GM12878 (cell line): ENCODE measurements at regions not wholly inside any gene's neighbourhood (a gene's known extent, or its start where the extent isn't known, plus 50 kb on each side); places are given as distances from the start of the nearest gene placed in this dataset.

ENCODE experiments used
- ATAC-seq: fragments of 200-7000 bp; cut with Tn5 transposase; 3 replicates; pipeline ENCODE4 v1.9.1; 2020; ENCODE audit warnings: mild to moderate bottlenecking, moderate library complexity
- BruUV-seq: library from RNA; stranded (reverse); fragments of 400-500 nt; replicated peaks from 2 replicates; lab custom pipeline; 2021; lab: Mats Ljungman, UMichigan
- CTCF ChIA-PET: fragments of 300-600 bp; sonication (Branson Sonifier 250); formaldehyde crosslinking; extraction: SDS; loops from one replicate; lab custom pipeline; 2021; ENCODE audit warnings: inconsistent platforms; lab: Yijun Ruan, JAX
- POLR2A ChIA-PET: fragments of 350-600 bp; formaldehyde crosslinking; extraction: SDS; loops from one replicate; lab custom pipeline; 2021; ENCODE audit warnings: inconsistent platforms; lab: Charles Lee
- RAD21 ChIA-PET: fragments of 300-600 bp; sonication (Branson Sonifier 250); formaldehyde crosslinking; loops from one replicate; lab custom pipeline; 2023; ENCODE audit warnings: antibody characterized with exemption; ENCODE audit not compliant: unreplicated experiment; lab: Charles Lee
- SMC1A ChIA-PET: fragments of 300-600 bp; sonication (Branson Sonifier 250); formaldehyde crosslinking; loops from one replicate; lab custom pipeline; 2023; ENCODE audit not compliant: unreplicated experiment, uncharacterized antibody; lab: Charles Lee
- DNase-seq: peaks from one replicate; pipeline ENCODE4 v3.0.0-alpha.2; 2011; ENCODE audit warnings: low read depth, low spot score
- FAIRE-seq: peaks from 3 replicates; lab custom pipeline; 2011; peaks lifted over from hg19 to GRCh38; lab: Jason Lieb, UNC
- H2AFZ ChIP-seq: 2 replicates; pipeline ENCODE4 v1.6.0; 2011; ENCODE audit warnings: low read depth, low read length, control low read depth; ENCODE audit not compliant: control insufficient read depth
- H3K27ac ChIP-seq: 2 replicates; pipeline ENCODE4 v1.5.1; 2011; ENCODE audit warnings: control low read depth; ENCODE audit not compliant: control insufficient read depth, insufficient read depth
- H3K27me3 ChIP-seq, 2 experiments: replicated peaks in 1 of 2; 2 replicates each; pipeline versions ENCODE4 v1.6.0 to v1.6.1; 2011; ENCODE audit warnings: low read length in 1 of 2; ENCODE audit not compliant: control insufficient read depth in 2 of 2, insufficient read depth in 2 of 2
- H3K36me3 ChIP-seq, 2 experiments: 2 replicates each; pipeline ENCODE4 v1.5.1; 2011; ENCODE audit warnings: low read length in 1 of 2; ENCODE audit not compliant: control insufficient read depth in 2 of 2, insufficient read depth in 2 of 2
- H3K4me1 ChIP-seq: 2 replicates; pipeline ENCODE4 v1.6.1; 2011; ENCODE audit warnings: mild to moderate bottlenecking, low read length, moderate library complexity, mixed read lengths; ENCODE audit not compliant: control insufficient read depth, insufficient read depth
- H3K4me2 ChIP-seq: 2 replicates; pipeline ENCODE4 v1.6.0; 2011; ENCODE audit warnings: control low read depth; ENCODE audit not compliant: control insufficient read depth, insufficient read depth
- H3K4me3 ChIP-seq: fragments of 200-600 bp; sonication (generic); 2 replicates; pipeline ENCODE4 v1.5.1; 2016
- H3K79me2 ChIP-seq: 2 replicates; pipeline ENCODE4 v1.6.0; 2011; ENCODE audit warnings: low read length; ENCODE audit not compliant: control insufficient read depth, insufficient read depth
- H3K9ac ChIP-seq: 2 replicates; pipeline ENCODE4 v1.8.0; 2011; ENCODE audit warnings: low read length, control low read depth, mixed read lengths; ENCODE audit not compliant: control insufficient read depth, insufficient read depth
- H3K9me3 ChIP-seq: replicated peaks from 3 replicates; pipeline ENCODE4 v1.5.1; 2011; ENCODE audit warnings: mild to moderate bottlenecking, low read length; ENCODE audit not compliant: control insufficient read depth, insufficient read depth
- H4K20me1 ChIP-seq: 2 replicates; pipeline ENCODE4 v1.6.0; 2011; ENCODE audit not compliant: control insufficient read depth, insufficient read depth
- BHLHE40 ChIP-seq, 2 experiments: fragments of 450-650 bp in 1 of 2; IDR thresholded peaks; 2 replicates each; pipeline ENCODE4 v1.6.1; 2011 to 2017; ENCODE audit warnings: low read depth in 2 of 2, borderline replicate concordance in 1 of 2, improper control_type of control experiment in 1 of 2, low read length in 1 of 2, mild to moderate bottlenecking in 1 of 2
- CHD2 ChIP-seq: IDR thresholded peaks from 2 replicates; pipeline ENCODE4 v1.6.1; 2011; ENCODE audit warnings: low read depth, low read length, improper control_type of control experiment, borderline replicate concordance
- CREB1 ChIP-seq: IDR thresholded peaks from 2 replicates; pipeline ENCODE4 v1.6.1; 2012; ENCODE audit warnings: low read depth, mild to moderate bottlenecking, inconsistent platforms
- ELK1 ChIP-seq: IDR thresholded peaks from 2 replicates; pipeline ENCODE4 v1.6.1; 2012; ENCODE audit warnings: low read depth, low read length, improper control_type of control experiment
- EP300 ChIP-seq, 2 experiments: fragments of 150-350 bp in 1 of 2; IDR thresholded peaks; 2 replicates each; pipeline ENCODE4 v1.6.1; 2011 to 2012; ENCODE audit warnings: low read depth in 2 of 2, low read length in 2 of 2, borderline replicate concordance in 1 of 2, improper control_type of control experiment in 1 of 2, inconsistent platforms in 1 of 2; ENCODE audit not compliant: control insufficient read depth in 1 of 2
- HDGF ChIP-seq: fragments of 450-650 bp; IDR thresholded peaks from 2 replicates; pipeline ENCODE4 v1.6.1; 2016; ENCODE audit warnings: antibody characterized with exemption
- IRF4 ChIP-seq: IDR thresholded peaks from 2 replicates; pipeline ENCODE4 v1.6.1; 2011; ENCODE audit warnings: low read depth, low read length
- JUND ChIP-seq: IDR thresholded peaks from 2 replicates; pipeline ENCODE4 v1.6.1; 2012; ENCODE audit warnings: low read depth, mild to moderate bottlenecking, low read length, improper control_type of control experiment, moderate library complexity
- KLF5 ChIP-seq: fragments of 450-650 bp; IDR thresholded peaks from 2 replicates; pipeline ENCODE4 v1.6.1; 2014; ENCODE audit warnings: mild to moderate bottlenecking; ENCODE audit not compliant: partially characterized antibody
- LARP7 ChIP-seq: fragments of 450-650 bp; IDR thresholded peaks from 2 replicates; pipeline ENCODE4 v1.6.1; 2017; ENCODE audit warnings: mild to moderate bottlenecking
- NR2C2 ChIP-seq: IDR thresholded peaks from 2 replicates; pipeline ENCODE4 v1.6.1; 2011; ENCODE audit warnings: borderline replicate concordance, low read depth; ENCODE audit not compliant: control insufficient read depth, insufficient read length
- PAX8 ChIP-seq: fragments of 450-650 bp; IDR thresholded peaks from 2 replicates; pipeline ENCODE4 v1.6.1; 2017; ENCODE audit warnings: mild to moderate bottlenecking, moderate library complexity
- POLR2AphosphoS5 ChIP-seq: IDR thresholded peaks from 2 replicates; pipeline ENCODE4 v1.6.1; 2011; ENCODE audit warnings: mild to moderate bottlenecking, low read length, inconsistent platforms
- RAD21 ChIP-seq: IDR thresholded peaks from 2 replicates; pipeline ENCODE4 v1.6.1; 2011; ENCODE audit warnings: mild to moderate bottlenecking, low read depth, low read length, moderate library complexity; ENCODE audit not compliant: insufficient read depth
- SKIL ChIP-seq: fragments of 450-650 bp; IDR thresholded peaks from 2 replicates; pipeline ENCODE4 v1.6.1; 2017; ENCODE audit warnings: mild to moderate bottlenecking, low read depth, inconsistent platforms; ENCODE audit not compliant: poor library complexity, severe bottlenecking
- SP1 ChIP-seq: IDR thresholded peaks from one replicate; pipeline ENCODE4 v1.6.1; 2011; ENCODE audit warnings: low read depth, low read length
- TAF1 ChIP-seq: IDR thresholded peaks from 2 replicates; pipeline ENCODE4 v1.6.1; 2011; ENCODE audit warnings: mild to moderate bottlenecking, low read depth, low read length, borderline replicate concordance
- YBX1 ChIP-seq: fragments of 450-650 bp; IDR thresholded peaks from 2 replicates; pipeline ENCODE4 v1.6.1; 2016; ENCODE audit warnings: antibody characterized with exemption
- ZNF24 ChIP-seq: fragments of 450-650 bp; IDR thresholded peaks from 2 replicates; pipeline ENCODE4 v1.6.1; 2017; ENCODE audit warnings: antibody characterized with exemption, mild to moderate bottlenecking
- ZNF384 ChIP-seq: IDR thresholded peaks from 2 replicates; pipeline ENCODE4 v1.6.1; 2012; ENCODE audit warnings: low read depth, mild to moderate bottlenecking, low read length, improper control_type of control experiment, borderline replicate concordance
- WGBS: methylation state at CpG from one replicate; pipeline ENCODE4 v1.1.6; 2016; ENCODE audit warnings: low lambda C conversion rate; ENCODE audit not compliant: insufficient replicate concordance, insufficient coverage; ENCODE audit errors: missing lambda C conversion rate; 5-methylcytosine and 5-hydroxymethylcytosine counted together
- in situ Hi-C: fragments of 300-500 bp; cut with MboI; formaldehyde crosslinking; loops from 9 replicates; pipeline ENCODE4 v1.14.3; 2018; ENCODE audit warnings: mixed read lengths
- intact Hi-C: fragments of 100-400 bp; cut with micrococcal nuclease; formaldehyde crosslinking; loops from one replicate; pipeline ENCODE4 v1.14.2; 2022; ENCODE audit not compliant: unreplicated experiment
- TF ChIP-seq, protein P1 (sequence below): IDR thresholded peaks from 2 replicates; pipeline ENCODE4 v1.6.1; 2011; ENCODE audit warnings: low read depth, mild to moderate bottlenecking, low read length, moderate library complexity, borderline replicate concordance; ENCODE audit errors: extremely low read depth

- TF ChIP-seq CREB1 = no peak
- TF ChIP-seq HDGF = no peak
- no peak for TF ChIP-seq LARP7
- no peak for TF ChIP-seq RAD21
These were observed 160.0 kb downstream of the EDEM1 start (continued) for GRCh38 chr3:5347486-5347885.

DNA sequence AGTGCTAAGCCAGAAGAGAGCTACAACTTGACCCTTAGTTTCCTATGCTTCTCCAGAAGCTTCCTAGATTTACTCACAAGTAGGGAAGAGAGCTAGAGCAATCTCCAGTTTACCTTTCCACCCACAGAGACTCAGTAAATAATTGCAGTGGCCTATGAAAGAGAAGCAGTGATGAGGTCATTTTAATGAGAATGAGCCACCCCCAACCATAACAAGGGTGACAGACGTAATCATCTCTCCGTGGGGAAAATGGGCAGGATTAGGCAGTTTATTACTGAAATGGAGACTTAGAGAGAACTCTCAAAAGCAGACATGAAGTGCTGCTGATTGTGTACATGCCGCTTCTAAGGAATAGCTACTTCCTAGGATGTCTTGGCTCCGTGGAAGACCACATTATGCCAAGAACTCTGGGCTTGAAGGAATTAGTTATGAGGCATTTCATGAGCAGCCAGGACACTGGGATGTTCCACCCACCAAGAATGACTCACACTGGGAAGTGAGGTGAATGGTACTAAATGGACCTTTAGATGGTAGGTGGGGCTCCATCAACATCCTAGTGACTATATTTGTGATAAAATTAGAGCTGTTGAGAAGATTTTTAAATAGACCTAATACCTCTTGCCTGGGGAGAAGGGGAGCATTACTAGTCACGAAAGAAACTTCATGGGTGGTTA lies 160.9 kb downstream of the EDEM1 start:
- Histone ChIP-seq H3K36me3 (no peaks in the 10 kb centered on the region), H3K27me3 (no peaks in the 10 kb centered on the region), H3K4me2 (no peak overlapping the region), H3K4me1 (no peaks in the 10 kb centered on the region), H3K79me2 (no peaks in the 10 kb centered on the region)
- intact Hi-C loops = no loop called here
- ChIA-PET RAD21 (no interaction called here), POLR2A (interaction anchor here (0.6 kb wide), 1 partner anchor 899 kb away, joined by 3 read pairs; no protein-coding TSS in a partner anchor)
- TF ChIP-seq KLF5 = no peak
- no peak for TF ChIP-seq BHLHE40 (IDR thresholded peaks at IDR 0.05; ENCODE audit: borderline replicate concordance in 1 of 2, low read depth in 2 of 2, low read length in 1 of 2)
- no peak for TF ChIP-seq TAF1
- TF ChIP-seq ZNF384 = no peak
- TF ChIP-seq IRF4 = no peak
- TF ChIP-seq YBX1 = no peak
- TF ChIP-seq, protein P1, sequence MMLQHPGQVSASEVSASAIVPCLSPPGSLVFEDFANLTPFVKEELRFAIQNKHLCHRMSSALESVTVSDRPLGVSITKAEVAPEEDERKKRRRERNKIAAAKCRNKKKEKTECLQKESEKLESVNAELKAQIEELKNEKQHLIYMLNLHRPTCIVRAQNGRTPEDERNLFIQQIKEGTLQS = no peak
- TF ChIP-seq EP300 (IDR thresholded peaks at IDR 0.05; ENCODE audit: borderline replicate concordance in 1 of 2, control insufficient read depth in 1 of 2, low read depth in 2 of 2, low read length in 2 of 2) = no peak
- no peak for TF ChIP-seq PAX8
- no peak for TF ChIP-seq CHD2
- TF ChIP-seq SKIL = no peak
- no peak for TF ChIP-seq ZNF24
- no peak for TF ChIP-seq JUND
- no peak for TF ChIP-seq SP1
- TF ChIP-seq RAD21 = no peak
- TF ChIP-seq NR2C2 = no peak
- no peak for TF ChIP-seq ELK1
- no peak for TF ChIP-seq POLR2AphosphoS5
- TF ChIP-seq, all 136 proteins: peak for 0
- no peak overlapping the region for H3K27ac ChIP-seq
- H3K4me3 ChIP-seq = no peak overlapping the region
- H3K9me3 ChIP-seq = no peaks in the 10 kb centered on the region
- SMC1A ChIA-PET = no interaction called here
- no TSS peak for BruUV-seq
- FAIRE-seq (no peak), ATAC-seq (no peak), DNase-seq (no peak)
- CTCF ChIA-PET = no interaction called here
- WGBS = 7% methylated on average over 5 of the region's 5 CpGs
- H4K20me1 ChIP-seq = no peaks in the 10 kb centered on the region
- H3K9ac ChIP-seq = no peak overlapping the region
- H2AFZ ChIP-seq = no peak overlapping the region
- in situ Hi-C loops = no loop called here
